GM23338 (cell line): ENCODE measurements at regions not wholly inside any gene's neighbourhood (a gene's known extent, or its start where the extent isn't known, plus 50 kb on each side); places are given as distances from the start of the nearest gene placed in this dataset.

Experiments used
- CREB1 ChIP-seq: fragments of 250-450 bp; sonication (Bioruptor Pico); IDR thresholded peaks from 2 replicates; pipeline ENCODE4 v1.5.0; 2020; ENCODE audit warnings: low read depth, mild to moderate bottlenecking, moderate library complexity
- EZH2 ChIP-seq: fragments of 200-600 bp; sonication (generic); IDR thresholded peaks from one replicate; pipeline ENCODE4 v1.8.0; 2017; ENCODE audit warnings: antibody characterized with exemption, mild to moderate bottlenecking, low read depth; ENCODE audit not compliant: unreplicated experiment
- EZH2phosphoT487 ChIP-seq: fragments of 200-600 bp; sonication (generic); IDR thresholded peaks from one replicate; pipeline ENCODE4 v1.8.1; 2018; ENCODE audit warnings: antibody characterized with exemption; ENCODE audit not compliant: unreplicated experiment
- JUNB ChIP-seq: IDR thresholded peaks from one replicate; pipeline ENCODE4 v1.6.1; 2016; ENCODE audit warnings: antibody characterized with exemption; ENCODE audit not compliant: unreplicated experiment
- NANOG ChIP-seq: IDR thresholded peaks from 2 replicates; pipeline ENCODE4 v1.6.1; 2016; ENCODE audit warnings: antibody characterized with exemption, borderline replicate concordance
- POLR2AphosphoS5 ChIP-seq: IDR thresholded peaks from 2 replicates; pipeline ENCODE4 v1.6.1; 2016; ENCODE audit warnings: antibody characterized with exemption, low read depth
- ZNF331 ChIP-seq: fragments of 250-450 bp; sonication (Bioruptor Pico); IDR thresholded peaks from 2 replicates; pipeline ENCODE4 v1.5.0; 2020; ENCODE audit warnings: low read depth, mild to moderate bottlenecking, moderate library complexity
- TF ChIP-seq, protein P1 (sequence below), 2 experiments: fragments of 200-600 bp in 1 of 2; sonication (generic) in 1 of 2; conservative IDR thresholded peaks; 2 replicates each; pipeline versions ENCODE4 v1.5.1 to v1.6.1; 2016 to 2017; ENCODE audit warnings: antibody characterized with exemption in 2 of 2, low read depth in 2 of 2, mild to moderate bottlenecking in 2 of 2, moderate library complexity in 1 of 2
- TF ChIP-seq, protein P2 (sequence below): IDR thresholded peaks from one replicate; pipeline ENCODE4 v1.6.1; 2018; ENCODE audit warnings: antibody characterized with exemption; ENCODE audit not compliant: unreplicated experiment
- TF ChIP-seq, protein P3 (sequence below): fragments of 250-450 bp; sonication (Bioruptor Pico); IDR thresholded peaks from 2 replicates; pipeline ENCODE4 v1.5.0; 2020; ENCODE audit warnings: mild to moderate bottlenecking, moderate library complexity
- TF ChIP-seq, protein P4 (sequence below): IDR thresholded peaks from 2 replicates; pipeline ENCODE4 v1.6.1; 2016; ENCODE audit warnings: antibody characterized with exemption

DNA sequence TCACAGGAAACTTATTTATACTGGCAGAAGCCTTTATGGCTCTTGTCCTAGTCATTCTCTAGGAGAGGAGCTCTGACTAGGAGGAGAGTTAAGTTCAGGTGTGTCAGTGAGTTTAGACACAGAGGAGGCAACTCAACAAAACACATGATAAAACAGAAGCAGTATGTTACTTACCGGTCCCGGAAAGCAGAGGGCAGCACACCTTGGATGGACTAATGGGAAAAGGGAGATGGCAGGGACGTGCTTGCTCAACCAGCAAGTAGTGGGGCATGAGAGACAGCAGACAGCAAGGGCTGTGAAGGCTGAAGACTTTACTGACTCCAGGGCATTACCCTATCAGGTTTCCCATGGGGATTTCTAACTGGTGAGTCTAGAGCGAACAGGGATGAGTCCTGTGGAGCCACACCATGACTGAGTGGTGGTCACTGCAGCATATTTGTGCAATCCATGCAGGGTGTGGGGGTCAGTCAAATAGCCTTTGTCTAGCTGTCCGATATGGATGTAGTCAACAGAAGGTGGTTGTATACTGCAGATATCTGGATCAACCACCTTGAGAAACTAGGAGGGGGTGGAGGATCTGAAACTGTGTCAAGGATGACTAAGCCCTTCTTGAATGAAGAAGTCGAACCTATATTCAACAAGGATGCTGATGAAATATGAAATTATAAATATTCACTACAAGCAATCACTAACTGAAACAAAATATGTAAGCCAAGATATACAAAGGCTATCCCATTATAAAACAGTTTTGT, 596.3 kb upstream of the CHRM3 start:
- TF ChIP-seq, protein P1, sequence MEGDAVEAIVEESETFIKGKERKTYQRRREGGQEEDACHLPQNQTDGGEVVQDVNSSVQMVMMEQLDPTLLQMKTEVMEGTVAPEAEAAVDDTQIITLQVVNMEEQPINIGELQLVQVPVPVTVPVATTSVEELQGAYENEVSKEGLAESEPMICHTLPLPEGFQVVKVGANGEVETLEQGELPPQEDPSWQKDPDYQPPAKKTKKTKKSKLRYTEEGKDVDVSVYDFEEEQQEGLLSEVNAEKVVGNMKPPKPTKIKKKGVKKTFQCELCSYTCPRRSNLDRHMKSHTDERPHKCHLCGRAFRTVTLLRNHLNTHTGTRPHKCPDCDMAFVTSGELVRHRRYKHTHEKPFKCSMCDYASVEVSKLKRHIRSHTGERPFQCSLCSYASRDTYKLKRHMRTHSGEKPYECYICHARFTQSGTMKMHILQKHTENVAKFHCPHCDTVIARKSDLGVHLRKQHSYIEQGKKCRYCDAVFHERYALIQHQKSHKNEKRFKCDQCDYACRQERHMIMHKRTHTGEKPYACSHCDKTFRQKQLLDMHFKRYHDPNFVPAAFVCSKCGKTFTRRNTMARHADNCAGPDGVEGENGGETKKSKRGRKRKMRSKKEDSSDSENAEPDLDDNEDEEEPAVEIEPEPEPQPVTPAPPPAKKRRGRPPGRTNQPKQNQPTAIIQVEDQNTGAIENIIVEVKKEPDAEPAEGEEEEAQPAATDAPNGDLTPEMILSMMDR (conservative IDR thresholded peaks at IDR 0.05; ENCODE audit: low read depth in 2 of 2), result peak; percentile 42 to 73
- no peak for TF ChIP-seq CREB1
- no peak for TF ChIP-seq POLR2AphosphoS5
- no peak for TF ChIP-seq EZH2phosphoT487
- no peak for TF ChIP-seq JUNB
- TF ChIP-seq NANOG, result no peak
- TF ChIP-seq, protein P2, sequence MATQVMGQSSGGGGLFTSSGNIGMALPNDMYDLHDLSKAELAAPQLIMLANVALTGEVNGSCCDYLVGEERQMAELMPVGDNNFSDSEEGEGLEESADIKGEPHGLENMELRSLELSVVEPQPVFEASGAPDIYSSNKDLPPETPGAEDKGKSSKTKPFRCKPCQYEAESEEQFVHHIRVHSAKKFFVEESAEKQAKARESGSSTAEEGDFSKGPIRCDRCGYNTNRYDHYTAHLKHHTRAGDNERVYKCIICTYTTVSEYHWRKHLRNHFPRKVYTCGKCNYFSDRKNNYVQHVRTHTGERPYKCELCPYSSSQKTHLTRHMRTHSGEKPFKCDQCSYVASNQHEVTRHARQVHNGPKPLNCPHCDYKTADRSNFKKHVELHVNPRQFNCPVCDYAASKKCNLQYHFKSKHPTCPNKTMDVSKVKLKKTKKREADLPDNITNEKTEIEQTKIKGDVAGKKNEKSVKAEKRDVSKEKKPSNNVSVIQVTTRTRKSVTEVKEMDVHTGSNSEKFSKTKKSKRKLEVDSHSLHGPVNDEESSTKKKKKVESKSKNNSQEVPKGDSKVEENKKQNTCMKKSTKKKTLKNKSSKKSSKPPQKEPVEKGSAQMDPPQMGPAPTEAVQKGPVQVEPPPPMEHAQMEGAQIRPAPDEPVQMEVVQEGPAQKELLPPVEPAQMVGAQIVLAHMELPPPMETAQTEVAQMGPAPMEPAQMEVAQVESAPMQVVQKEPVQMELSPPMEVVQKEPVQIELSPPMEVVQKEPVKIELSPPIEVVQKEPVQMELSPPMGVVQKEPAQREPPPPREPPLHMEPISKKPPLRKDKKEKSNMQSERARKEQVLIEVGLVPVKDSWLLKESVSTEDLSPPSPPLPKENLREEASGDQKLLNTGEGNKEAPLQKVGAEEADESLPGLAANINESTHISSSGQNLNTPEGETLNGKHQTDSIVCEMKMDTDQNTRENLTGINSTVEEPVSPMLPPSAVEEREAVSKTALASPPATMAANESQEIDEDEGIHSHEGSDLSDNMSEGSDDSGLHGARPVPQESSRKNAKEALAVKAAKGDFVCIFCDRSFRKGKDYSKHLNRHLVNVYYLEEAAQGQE, result no peak
- TF ChIP-seq, protein P3, sequence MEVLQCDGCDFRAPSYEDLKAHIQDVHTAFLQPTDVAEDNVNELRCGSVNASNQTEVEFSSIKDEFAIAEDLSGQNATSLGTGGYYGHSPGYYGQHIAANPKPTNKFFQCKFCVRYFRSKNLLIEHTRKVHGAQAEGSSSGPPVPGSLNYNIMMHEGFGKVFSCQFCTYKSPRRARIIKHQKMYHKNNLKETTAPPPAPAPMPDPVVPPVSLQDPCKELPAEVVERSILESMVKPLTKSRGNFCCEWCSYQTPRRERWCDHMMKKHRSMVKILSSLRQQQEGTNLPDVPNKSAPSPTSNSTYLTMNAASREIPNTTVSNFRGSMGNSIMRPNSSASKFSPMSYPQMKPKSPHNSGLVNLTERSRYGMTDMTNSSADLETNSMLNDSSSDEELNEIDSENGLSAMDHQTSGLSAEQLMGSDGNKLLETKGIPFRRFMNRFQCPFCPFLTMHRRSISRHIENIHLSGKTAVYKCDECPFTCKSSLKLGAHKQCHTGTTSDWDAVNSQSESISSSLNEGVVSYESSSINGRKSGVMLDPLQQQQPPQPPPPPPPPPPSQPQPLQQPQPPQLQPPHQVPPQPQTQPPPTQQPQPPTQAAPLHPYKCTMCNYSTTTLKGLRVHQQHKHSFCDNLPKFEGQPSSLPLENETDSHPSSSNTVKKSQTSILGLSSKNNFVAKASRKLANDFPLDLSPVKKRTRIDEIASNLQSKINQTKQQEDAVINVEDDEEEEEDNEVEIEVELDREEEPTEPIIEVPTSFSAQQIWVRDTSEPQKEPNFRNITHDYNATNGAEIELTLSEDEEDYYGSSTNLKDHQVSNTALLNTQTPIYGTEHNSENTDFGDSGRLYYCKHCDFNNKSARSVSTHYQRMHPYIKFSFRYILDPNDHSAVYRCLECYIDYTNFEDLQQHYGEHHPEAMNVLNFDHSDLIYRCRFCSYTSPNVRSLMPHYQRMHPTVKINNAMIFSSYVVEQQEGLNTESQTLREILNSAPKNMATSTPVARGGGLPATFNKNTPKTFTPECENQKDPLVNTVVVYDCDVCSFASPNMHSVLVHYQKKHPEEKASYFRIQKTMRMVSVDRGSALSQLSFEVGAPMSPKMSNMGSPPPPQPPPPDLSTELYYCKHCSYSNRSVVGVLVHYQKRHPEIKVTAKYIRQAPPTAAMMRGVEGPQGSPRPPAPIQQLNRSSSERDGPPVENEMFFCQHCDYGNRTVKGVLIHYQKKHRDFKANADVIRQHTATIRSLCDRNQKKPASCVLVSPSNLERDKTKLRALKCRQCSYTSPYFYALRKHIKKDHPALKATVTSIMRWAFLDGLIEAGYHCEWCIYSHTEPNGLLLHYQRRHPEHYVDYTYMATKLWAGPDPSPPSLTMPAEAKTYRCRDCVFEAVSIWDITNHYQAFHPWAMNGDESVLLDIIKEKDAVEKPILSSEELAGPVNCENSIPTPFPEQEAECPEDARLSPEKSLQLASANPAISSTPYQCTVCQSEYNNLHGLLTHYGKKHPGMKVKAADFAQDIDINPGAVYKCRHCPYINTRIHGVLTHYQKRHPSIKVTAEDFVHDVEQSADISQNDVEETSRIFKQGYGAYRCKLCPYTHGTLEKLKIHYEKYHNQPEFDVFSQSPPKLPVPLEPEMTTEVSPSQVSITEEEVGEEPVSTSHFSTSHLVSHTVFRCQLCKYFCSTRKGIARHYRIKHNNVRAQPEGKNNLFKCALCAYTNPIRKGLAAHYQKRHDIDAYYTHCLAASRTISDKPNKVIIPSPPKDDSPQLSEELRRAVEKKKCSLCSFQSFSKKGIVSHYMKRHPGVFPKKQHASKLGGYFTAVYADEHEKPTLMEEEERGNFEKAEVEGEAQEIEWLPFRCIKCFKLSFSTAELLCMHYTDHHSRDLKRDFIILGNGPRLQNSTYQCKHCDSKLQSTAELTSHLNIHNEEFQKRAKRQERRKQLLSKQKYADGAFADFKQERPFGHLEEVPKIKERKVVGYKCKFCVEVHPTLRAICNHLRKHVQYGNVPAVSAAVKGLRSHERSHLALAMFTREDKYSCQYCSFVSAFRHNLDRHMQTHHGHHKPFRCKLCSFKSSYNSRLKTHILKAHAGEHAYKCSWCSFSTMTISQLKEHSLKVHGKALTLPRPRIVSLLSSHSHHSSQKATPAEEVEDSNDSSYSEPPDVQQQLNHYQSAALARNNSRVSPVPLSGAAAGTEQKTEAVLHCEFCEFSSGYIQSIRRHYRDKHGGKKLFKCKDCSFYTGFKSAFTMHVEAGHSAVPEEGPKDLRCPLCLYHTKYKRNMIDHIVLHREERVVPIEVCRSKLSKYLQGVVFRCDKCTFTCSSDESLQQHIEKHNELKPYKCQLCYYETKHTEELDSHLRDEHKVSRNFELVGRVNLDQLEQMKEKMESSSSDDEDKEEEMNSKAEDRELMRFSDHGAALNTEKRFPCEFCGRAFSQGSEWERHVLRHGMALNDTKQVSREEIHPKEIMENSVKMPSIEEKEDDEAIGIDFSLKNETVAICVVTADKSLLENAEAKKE (CRISPR knock-in tag), result no peak
- no peak for TF ChIP-seq EZH2
- TF ChIP-seq, protein P4, sequence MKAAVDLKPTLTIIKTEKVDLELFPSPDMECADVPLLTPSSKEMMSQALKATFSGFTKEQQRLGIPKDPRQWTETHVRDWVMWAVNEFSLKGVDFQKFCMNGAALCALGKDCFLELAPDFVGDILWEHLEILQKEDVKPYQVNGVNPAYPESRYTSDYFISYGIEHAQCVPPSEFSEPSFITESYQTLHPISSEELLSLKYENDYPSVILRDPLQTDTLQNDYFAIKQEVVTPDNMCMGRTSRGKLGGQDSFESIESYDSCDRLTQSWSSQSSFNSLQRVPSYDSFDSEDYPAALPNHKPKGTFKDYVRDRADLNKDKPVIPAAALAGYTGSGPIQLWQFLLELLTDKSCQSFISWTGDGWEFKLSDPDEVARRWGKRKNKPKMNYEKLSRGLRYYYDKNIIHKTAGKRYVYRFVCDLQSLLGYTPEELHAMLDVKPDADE, result no peak
- no peak for TF ChIP-seq ZNF331
